ENCODE measurements at regions not wholly inside any gene's neighbourhood (a gene's known extent, or its start where the extent isn't known, plus 50 kb on each side); places are given as distances from the start of the nearest gene placed in this dataset.

GRCh38 chr3:41053220-41053619, 146.1 kb upstream of the CTNNB1 start:
- no peak for DNase-seq

GRCh38 chr3:41060106-41060505, 139.2 kb upstream of the CTNNB1 start:
- DNase-seq, result no peak

DNA sequence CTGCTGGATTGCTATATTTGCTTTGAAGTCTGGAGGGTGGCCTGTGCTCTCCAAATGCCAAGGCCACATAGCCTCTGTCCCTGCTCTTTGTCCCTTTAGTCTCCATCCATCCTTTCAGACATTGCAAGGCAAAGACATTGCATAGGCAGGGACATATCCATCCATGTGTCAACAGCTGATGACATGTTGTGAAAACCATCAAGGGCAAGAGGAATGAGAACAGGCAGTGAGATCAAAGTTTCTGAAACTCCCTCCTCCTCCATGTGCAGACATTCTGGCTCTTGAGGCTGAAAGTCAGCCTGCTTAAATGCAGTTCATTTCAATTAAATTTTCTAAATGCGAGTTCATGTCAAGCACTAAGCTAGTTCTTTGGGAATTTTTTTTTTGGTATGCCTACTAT, 135.2 kb upstream of the CTNNB1 start:
- DNase-seq, result no peak

GRCh38 chr3:41064526-41064925, 134.8 kb upstream of the CTNNB1 start:
- DNase-seq, result no peak

- no peak for DNase-seq
Measured at GRCh38 chr3:41065340-41065739, 134.0 kb upstream of the CTNNB1 start.

GRCh38 chr3:41073190-41073589, 126.1 kb upstream of the CTNNB1 start:
- no peak for DNase-seq

GRCh38 chr3:41075975-41076374, 123.3 kb upstream of the CTNNB1 start:
- DNase-seq, result no peak

GRCh38 chr3:41076399-41076798, 122.9 kb upstream of the CTNNB1 start:
- DNase-seq, result no peak

GRCh38 chr3:41080141-41080540, 119.2 kb upstream of the CTNNB1 start:
- DNase-seq, result no peak

DNA sequence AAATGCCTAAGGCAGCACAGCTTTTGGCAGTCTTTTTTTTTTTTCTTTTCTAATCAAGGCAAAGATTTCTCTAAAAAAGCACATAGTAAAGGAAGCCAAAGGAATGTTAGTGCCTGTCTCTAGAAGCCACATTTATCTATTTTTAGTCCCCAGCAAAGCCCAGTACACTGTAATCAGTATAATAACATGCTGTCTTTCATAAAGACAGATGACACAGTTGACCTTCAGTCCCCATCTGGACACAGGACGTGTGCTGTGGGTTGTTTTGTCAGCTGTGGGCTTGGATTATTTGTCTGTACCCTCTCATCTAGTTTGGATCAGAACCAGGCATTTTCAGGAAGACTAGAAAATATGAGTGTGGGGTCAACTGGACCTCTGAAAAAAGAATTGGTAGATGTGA, 110.4 kb upstream of the CTNNB1 start:
- no peak for DNase-seq

DNA sequence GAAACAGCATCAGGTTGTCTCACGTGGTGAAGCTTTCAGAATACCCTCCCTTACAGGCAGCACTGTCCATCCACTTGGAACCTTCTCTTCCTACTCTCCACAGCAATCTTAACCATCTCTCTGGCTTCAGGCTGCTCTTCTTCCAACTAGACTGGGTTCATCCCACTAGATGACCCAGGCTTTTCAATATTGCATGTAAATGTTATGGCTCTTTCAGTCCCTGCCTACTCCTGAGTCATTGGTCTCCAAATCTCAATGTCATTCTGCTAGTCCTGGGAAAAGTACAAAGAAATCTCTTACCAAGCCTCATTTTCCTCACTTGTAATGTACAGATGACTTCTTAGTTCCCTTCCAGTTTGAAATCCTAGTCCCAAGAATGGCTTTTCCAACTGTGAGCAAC, 109.7 kb upstream of the CTNNB1 start:
- no peak for DNase-seq

- no peak for DNase-seq
Measured at GRCh38 chr3:41092844-41093243, 106.5 kb upstream of the CTNNB1 start.

DNA sequence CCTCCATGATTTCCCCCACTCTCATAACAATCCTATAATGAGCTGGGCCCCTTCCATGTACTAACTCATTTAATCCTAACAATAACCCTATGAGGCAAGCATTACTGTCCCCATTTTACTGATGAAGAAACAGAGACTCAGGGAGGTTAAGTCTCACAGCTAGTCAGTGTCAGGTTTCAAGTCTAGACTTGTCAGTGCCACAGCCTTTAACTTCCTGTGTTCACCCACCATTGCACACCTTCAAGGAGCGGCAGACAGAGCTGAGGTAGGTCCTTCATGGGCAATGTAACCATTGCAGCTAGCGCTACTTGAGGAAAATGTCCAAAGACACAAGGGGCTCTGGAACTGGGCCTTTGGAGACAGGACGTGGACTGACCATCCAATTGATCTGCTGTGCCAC, 105.8 kb upstream of the CTNNB1 start:
- no peak for DNase-seq

- no peak for DNase-seq
Measured at GRCh38 chr3:41094351-41094750, 105.0 kb upstream of the CTNNB1 start.

DNA sequence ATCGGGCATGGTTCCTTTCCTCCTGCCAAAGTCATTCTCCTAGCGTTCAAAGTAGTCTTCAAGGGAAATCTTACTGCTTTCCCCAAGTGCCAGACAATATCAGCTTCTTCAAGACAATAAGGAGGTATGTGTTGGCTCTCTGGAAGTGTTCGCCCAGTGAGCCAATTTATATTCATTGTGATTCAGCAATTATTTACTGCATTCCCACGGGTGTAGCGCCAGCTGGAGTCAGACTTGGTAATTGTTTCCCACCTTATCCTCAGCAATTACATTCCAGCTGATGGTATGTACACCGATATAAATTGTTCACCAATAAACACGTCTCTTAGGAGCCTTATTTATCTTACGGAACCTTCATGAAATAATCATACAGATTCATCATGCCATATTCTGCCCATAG, 103.6 kb upstream of the CTNNB1 start:
- DNase-seq, result no peak

- DNase-seq, result no peak
Measured at GRCh38 chr3:41097896-41098496, 101.3 kb upstream of the CTNNB1 start.

DNA sequence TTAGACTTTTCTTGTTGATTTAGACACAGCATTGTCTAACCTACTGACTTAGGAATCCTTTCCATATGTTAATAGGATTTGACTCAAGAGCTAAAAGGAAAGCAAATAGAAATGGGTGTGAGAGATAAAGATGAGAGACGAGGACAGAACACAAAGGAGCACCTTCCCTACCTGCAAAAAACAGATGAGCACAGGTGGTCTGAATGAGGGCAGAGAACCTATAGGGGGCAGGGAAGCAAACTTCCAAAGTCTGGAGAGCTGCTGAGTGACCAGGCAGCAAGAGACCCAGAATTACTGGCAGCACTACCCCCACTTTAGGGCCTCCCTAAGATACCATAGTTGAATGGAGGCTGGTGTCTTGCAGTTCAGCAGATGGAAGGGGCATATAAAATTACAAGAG, 98.1 kb upstream of the CTNNB1 start:
- no peak for DNase-seq

GRCh38 chr3:41102053-41102556, 97.2 kb upstream of the CTNNB1 start:
- DNase-seq, result no peak

DNA sequence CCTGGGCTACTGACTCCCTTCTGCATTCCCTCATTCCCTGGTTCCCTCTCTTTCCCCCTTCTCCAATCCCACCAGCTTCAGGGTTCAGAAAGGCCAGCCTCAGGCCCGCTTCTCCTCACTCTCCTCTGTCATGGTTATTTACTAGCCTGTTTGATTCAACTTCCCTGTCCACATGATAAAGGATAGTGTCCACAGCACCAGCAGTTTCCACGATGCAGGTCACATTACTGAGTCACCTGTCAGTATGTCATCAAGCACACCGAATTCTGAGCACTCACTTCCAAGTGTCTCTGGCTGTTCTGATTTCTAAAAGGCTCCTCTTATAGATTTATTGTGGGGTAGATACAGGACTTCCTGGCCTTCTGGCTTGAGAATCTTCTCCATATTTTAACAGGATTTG, 96.6 kb upstream of the CTNNB1 start:
- no peak for DNase-seq

- DNase-seq, result no peak
Measured at GRCh38 chr3:41103200-41103599, 96.1 kb upstream of the CTNNB1 start.

- no peak for DNase-seq
Measured at GRCh38 chr3:41104147-41104546, 95.2 kb upstream of the CTNNB1 start.

DNA sequence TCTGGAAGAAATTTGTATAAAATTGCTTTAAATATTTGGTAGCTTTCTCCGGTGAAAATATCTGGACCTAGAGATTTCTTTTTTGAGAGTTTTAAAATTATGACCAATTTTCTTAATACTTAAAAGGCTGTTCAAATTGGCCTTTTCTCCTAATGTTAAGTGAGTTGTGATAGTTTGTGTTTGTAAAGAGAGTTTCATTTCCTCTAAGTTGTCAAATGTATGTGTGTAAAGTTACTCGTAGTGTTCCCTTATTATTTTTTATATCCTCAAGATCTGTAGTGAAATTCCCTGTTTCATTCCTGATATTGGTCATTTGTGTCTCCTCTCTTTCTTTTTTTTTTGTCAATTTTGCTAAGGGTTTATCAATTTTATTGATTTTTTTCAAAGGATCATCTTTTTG, 92.6 kb upstream of the CTNNB1 start:
- no peak for DNase-seq

DNA sequence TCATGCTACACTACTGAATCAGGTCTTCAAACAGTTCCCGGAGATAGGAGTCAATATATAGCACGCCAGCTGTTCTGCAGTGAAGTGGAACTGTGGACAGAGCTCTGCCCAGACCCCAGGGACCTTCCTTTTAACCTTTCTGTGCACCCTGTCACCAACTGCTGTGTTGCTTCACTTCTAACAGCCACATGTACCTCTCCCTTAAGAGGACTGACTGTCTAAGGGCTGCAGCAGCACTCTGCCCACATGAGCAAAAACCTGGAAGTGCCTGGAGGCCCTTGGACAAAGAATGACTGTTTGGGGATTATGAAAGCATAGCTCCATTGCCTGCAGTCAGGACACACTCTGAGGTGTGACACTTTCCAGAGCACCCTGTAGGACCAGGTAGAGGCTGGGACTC, 88.3 kb upstream of the CTNNB1 start:
- no peak for DNase-seq

DNA sequence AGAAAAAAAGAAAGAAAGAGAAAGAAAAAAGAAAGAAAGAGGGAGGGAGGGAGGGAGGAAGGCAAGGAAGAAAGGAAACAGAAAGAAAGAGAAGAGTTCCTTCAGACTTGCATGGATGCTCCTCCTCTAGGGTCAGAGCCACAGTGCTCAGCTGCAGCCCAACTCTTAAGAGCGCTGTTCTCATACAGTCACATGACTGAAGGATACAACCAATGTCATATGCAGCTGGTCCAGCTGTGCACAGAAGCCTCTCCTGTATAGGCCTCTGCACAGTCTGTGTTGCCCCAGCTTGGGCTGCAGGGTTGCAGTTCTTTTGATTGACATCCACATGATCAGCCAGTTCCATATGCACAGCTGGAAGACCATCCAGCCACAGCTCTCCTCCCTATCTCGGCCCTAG, 86.8 kb upstream of the CTNNB1 start:
- no peak for DNase-seq

DNA sequence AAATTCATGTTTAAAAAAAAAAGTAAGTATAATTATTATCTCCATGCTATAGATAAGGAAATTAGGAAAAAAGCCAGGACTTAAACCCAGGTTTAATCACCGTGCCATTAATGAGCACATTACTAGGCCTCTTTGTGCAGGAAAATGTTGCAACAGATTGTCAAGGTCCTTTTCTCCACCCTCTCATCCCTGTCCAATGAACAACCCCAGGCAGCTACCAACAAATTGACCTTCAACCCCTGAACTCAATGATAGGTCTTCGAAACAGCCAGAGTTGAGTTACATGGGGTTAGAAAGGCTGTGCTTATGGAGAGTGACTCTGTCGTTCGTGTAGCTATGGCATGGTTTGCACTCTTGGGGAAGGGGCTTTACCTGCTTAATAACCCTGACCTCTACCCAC, 84.2 kb upstream of the CTNNB1 start:
- DNase-seq, result no peak

GRCh38 chr3:41116851-41117250, 82.5 kb upstream of the CTNNB1 start:
- DNase-seq, result peak in 1 of 5 donors; percentile 3
